ENCODE measurements at regions not wholly inside any gene's neighbourhood (a gene's known extent, or its start where the extent isn't known, plus 50 kb on each side); places are given as distances from the start of the nearest gene placed in this dataset.

- no peak for TF ChIP-seq EZH2 (IDR thresholded peaks at IDR 0.05; ENCODE audit: insufficient read depth, poor library complexity, severe bottlenecking)
- TF ChIP-seq EZH2phosphoT487 (IDR thresholded peaks at IDR 0.05; ENCODE audit: insufficient read depth, low read depth) = no peak
Observed at GRCh38 chr1:225712391-225712790, 59.5 kb upstream of the ENAH start.
